K562 (cell line): ENCODE measurements at regions not wholly inside any gene's neighbourhood (a gene's known extent, or its start where the extent isn't known, plus 50 kb on each side); places are given as distances from the start of the nearest gene placed in this dataset.

Experiments used
- E2F1 ChIP-seq: sonication (generic); formaldehyde crosslinking; IDR thresholded peaks from 2 replicates; pipeline ENCODE4 v1.8.1; 2023; ENCODE audit warnings: mild to moderate bottlenecking, missing genetic modification reagents, moderate library complexity
- MBD1 ChIP-seq: fragments of 250-450 bp; sonication (Bioruptor Pico); IDR thresholded peaks from 2 replicates; pipeline ENCODE4 v1.8.0; 2022; ENCODE audit warnings: inconsistent platforms
- TAF15 ChIP-seq: fragments of 200-400 bp; formaldehyde crosslinking; IDR thresholded peaks from 2 replicates; pipeline ENCODE4 v1.6.1; 2017; ENCODE audit warnings: mild to moderate bottlenecking, low read depth, low read length, moderate library complexity
- ZBTB11 ChIP-seq, 3 experiments: fragments of 200-800 bp in 1 of 3; fragments of 250-450 bp in 1 of 3; fragments of 450-650 bp in 1 of 3; sonication (Bioruptor Pico) in 1 of 3; sonication (Bioruptor generic) in 1 of 3; formaldehyde crosslinking in 1 of 3; IDR thresholded peaks; 2 replicates each; pipeline versions ENCODE4 v1.6.1 to v1.8.0; 2016 to 2022; ENCODE audit warnings: mild to moderate bottlenecking in 2 of 3, missing genetic modification characterization in 2 of 3, missing compliant biosample characterization in 1 of 3, moderate library complexity in 1 of 3
- ZNF740 ChIP-seq, 3 experiments: fragments of 200-800 bp in 1 of 3; sonication (Bioruptor generic) in 1 of 3; sonication (generic) in 1 of 3; formaldehyde crosslinking in 1 of 3; IDR thresholded peaks; 2 replicates each; pipeline versions ENCODE4 v1.6.1 to v1.8.0; 2016 to 2022; ENCODE audit warnings: mild to moderate bottlenecking in 2 of 3, missing compliant biosample characterization in 2 of 3, missing genetic modification characterization in 2 of 3, missing genetic modification reagents in 1 of 3

GRCh38 chr2:146634230-146635097, 1210.4 kb upstream of the ACVR2A start (continued):
- no peak for TF ChIP-seq ZBTB11 (CRISPR knock-in tag; IDR thresholded peaks at IDR 0.05)
- no peak for TF ChIP-seq TAF15
- TF ChIP-seq ZNF740 (CRISPR knock-in tag; IDR thresholded peaks at IDR 0.05): no peak
- no peak for TF ChIP-seq ZNF740 (tag; IDR thresholded peaks at IDR 0.05)
- TF ChIP-seq MBD1 (CRISPR knock-in tag): no peak
- no peak for TF ChIP-seq E2F1
